ENCODE measurements at regions not wholly inside any gene's neighbourhood (a gene's known extent, or its start where the extent isn't known, plus 50 kb on each side); places are given as distances from the start of the nearest gene placed in this dataset.

GRCh38 chr3:177334803-177335202 is 137.5 kb upstream of the TBL1XR1 start:
- Histone ChIP-seq H3K9me3 (no peaks in the 10 kb centered on the region), H3K4me1 (peaks cover 28 to 80% (median 65%) of the 10 kb centered on the region in 6 donors), H3K4me3 (no peak overlapping the region), H3K27me3 (replicated peaks in 1 of 7) (no peaks in the 10 kb centered on the region), H3K36me3 (no peaks in the 10 kb centered on the region), H3K27ac (peak overlapping the region in 2 of 8 donors; percentile 71 to 79)
- intact Hi-C loops (cut with DNase I; ENCODE audit: low total_unique reads), result no loop called here
- TF ChIP-seq POLR2A (IDR thresholded peaks at IDR 0.05) (no peak), POLR2AphosphoS5 (IDR thresholded peaks at IDR 0.05) (no peak), CTCF (IDR thresholded peaks at IDR 0.05 in 8 of 11, conservative IDR thresholded peaks at IDR 0.05 in 3 of 11) (no peak)
- 93 to 98% (median 96%) methylated on average over 5 of the region's 5 CpGs for WGBS, 5 donors
- no peak for DNase-seq

GRCh38 chr3:177335728-177336127 is 138.4 kb upstream of the TBL1XR1 start:
- Histone ChIP-seq H3K9me3 (no peaks in the 10 kb centered on the region), H3K27ac (peak overlapping the region in 1 of 8 donors; percentile 79), H3K27me3 (replicated peaks in 1 of 7) (no peaks in the 10 kb centered on the region), H3K36me3 (no peaks in the 10 kb centered on the region), H3K4me3 (no peak overlapping the region), H3K4me1 (peaks cover 28 to 88% (median 66%) of the 10 kb centered on the region in 6 donors)
- TF ChIP-seq POLR2A (IDR thresholded peaks at IDR 0.05), result no peak
- no peak for TF ChIP-seq POLR2AphosphoS5 (IDR thresholded peaks at IDR 0.05)
- no peak for TF ChIP-seq CTCF (IDR thresholded peaks at IDR 0.05 in 8 of 11, conservative IDR thresholded peaks at IDR 0.05 in 3 of 11)
- WGBS, 5 donors, result 43 to 74% (median 56%) methylated on average over 3 of the region's 3 CpGs
- no peak for DNase-seq
- intact Hi-C loops (cut with DNase I; ENCODE audit: low total_unique reads), result no loop called here

GRCh38 chr3:177336873-177337450 is 139.7 kb upstream of the TBL1XR1 start:
- H3K4me1 ChIP-seq, result peaks cover 28 to 86% (median 63%) of the 10 kb centered on the region in 6 donors
- no peaks in the 10 kb centered on the region for H3K27me3 ChIP-seq (replicated peaks in 1 of 7)
- H3K4me3 ChIP-seq, result no peak overlapping the region
- peak overlapping the region in 4 of 8 donors; percentile 59 to 80 (median 80) for H3K27ac ChIP-seq
- H3K9me3 ChIP-seq, result no peaks in the 10 kb centered on the region
- no peak for DNase-seq
- intact Hi-C loops (cut with DNase I; ENCODE audit: low total_unique reads), result no loop called here
- 71 to 83% (median 73%) methylated on average over 5 of the region's 5 CpGs for WGBS, 5 donors
- TF ChIP-seq CTCF (IDR thresholded peaks at IDR 0.05 in 8 of 11, conservative IDR thresholded peaks at IDR 0.05 in 3 of 11) (no peak), POLR2A (IDR thresholded peaks at IDR 0.05) (no peak), POLR2AphosphoS5 (IDR thresholded peaks at IDR 0.05) (no peak)
- no peaks in the 10 kb centered on the region for H3K36me3 ChIP-seq

GRCh38 chr3:177337541-177338331 is 140.5 kb upstream of the TBL1XR1 start:
- H3K9me3 ChIP-seq, result no peaks in the 10 kb centered on the region
- intact Hi-C loops (cut with DNase I; ENCODE audit: low total_unique reads), result no loop called here
- no peak overlapping the region for H3K4me3 ChIP-seq
- peaks cover 28 to 79% (median 63%) of the 10 kb centered on the region in 6 donors for H3K4me1 ChIP-seq
- DNase-seq, result no peak
- 60 to 78% (median 69%) methylated on average over 9 of the region's 9 CpGs for WGBS, 5 donors
- H3K36me3 ChIP-seq, result no peaks in the 10 kb centered on the region
- peak overlapping the region in 5 of 8 donors; percentile 45 to 80 (median 79) for H3K27ac ChIP-seq
- no peaks in the 10 kb centered on the region for H3K27me3 ChIP-seq (replicated peaks in 1 of 7)
- TF ChIP-seq POLR2AphosphoS5 (IDR thresholded peaks at IDR 0.05), result no peak
- no peak for TF ChIP-seq CTCF (IDR thresholded peaks at IDR 0.05 in 8 of 11, conservative IDR thresholded peaks at IDR 0.05 in 3 of 11)
- TF ChIP-seq POLR2A (IDR thresholded peaks at IDR 0.05), result no peak

All from spleen (tissue), 11 donors.